IPS DF 6.9 (cell line): ENCODE measurements at regions not wholly inside any gene's neighbourhood (a gene's known extent, or its start where the extent isn't known, plus 50 kb on each side); places are given as distances from the start of the nearest gene placed in this dataset.
"Not testable (repeated sequence)": the region's sequence is repeated elsewhere in the genome, so short reads cannot be mapped to it uniquely, and the experiment has no call there.

ENCODE experiments used
- DNase-seq: peaks from one replicate; pipeline ENCODE4 v3.0.0-alpha.2; 2013; ENCODE audit warnings: low read depth, low spot score
- H3K27ac ChIP-seq: one replicate; pipeline ENCODE4 v1.5.1; 2013; ENCODE audit warnings: low read length, control low read depth
- H3K27me3 ChIP-seq: 2 replicates; pipeline ENCODE4 v1.6.1; 2013; ENCODE audit warnings: mild to moderate bottlenecking, low read length; ENCODE audit not compliant: control insufficient read depth, insufficient read depth
- H3K36me3 ChIP-seq: 2 replicates; pipeline ENCODE4 v1.6.1; 2013; ENCODE audit warnings: low read length; ENCODE audit not compliant: control insufficient read depth, insufficient read depth
- H3K4me1 ChIP-seq: 2 replicates; pipeline ENCODE4 v1.6.1; 2013; ENCODE audit warnings: low read length; ENCODE audit not compliant: control insufficient read depth, insufficient read depth
- H3K4me3 ChIP-seq: 2 replicates; pipeline ENCODE4 v1.5.1; 2013; ENCODE audit warnings: mild to moderate bottlenecking, low read length
- H3K9me3 ChIP-seq: 2 replicates; pipeline ENCODE4 v1.6.1; 2013; ENCODE audit warnings: low read length, inconsistent platforms; ENCODE audit not compliant: control insufficient read depth, insufficient read depth
- WGBS: extraction: QIAGEN DNeasy Blood & Tissue Kit; methylation state at CpG from one replicate; pipeline ENCODE4 v1.1.7; 2013; ENCODE audit warnings: mixed read lengths, missing lambda C conversion rate; ENCODE audit not compliant: insufficient read length, insufficient coverage; 5-methylcytosine and 5-hydroxymethylcytosine counted together

DNA sequence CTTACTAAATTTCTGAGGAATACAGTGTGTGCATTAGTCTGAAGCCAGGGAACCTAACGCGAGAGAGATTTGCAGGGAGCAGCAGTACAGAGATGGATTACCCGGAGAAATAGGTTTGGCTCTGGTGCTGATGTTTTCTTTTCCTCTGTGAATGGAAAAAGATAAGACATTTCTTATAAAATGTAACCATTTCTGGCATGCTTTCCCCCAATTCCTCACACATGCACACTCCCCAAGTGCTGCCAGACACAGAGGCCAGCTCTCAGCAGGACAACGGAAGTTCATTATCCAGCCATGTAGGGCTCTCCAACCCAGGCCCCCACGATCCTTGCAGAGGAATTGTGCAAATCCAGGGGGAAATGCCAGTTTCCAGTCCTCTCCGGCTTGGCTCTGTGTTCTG lies 224.5 kb upstream of the MGAT5 start:
- Histone ChIP-seq H3K27me3 (no peaks in the 10 kb centered on the region), H3K27ac (no peak overlapping the region), H3K4me3 (no peak overlapping the region), H3K36me3 (no peaks in the 10 kb centered on the region), H3K9me3 (no peaks in the 10 kb centered on the region), H3K4me1 (0 out of 2 replicates have a peak, but pooled peaks cover 1% of the 10 kb centered on the region)
- DNase-seq: no peak
- no CpG with 5 or more reads among the region's 6 CpGs for WGBS

DNA sequence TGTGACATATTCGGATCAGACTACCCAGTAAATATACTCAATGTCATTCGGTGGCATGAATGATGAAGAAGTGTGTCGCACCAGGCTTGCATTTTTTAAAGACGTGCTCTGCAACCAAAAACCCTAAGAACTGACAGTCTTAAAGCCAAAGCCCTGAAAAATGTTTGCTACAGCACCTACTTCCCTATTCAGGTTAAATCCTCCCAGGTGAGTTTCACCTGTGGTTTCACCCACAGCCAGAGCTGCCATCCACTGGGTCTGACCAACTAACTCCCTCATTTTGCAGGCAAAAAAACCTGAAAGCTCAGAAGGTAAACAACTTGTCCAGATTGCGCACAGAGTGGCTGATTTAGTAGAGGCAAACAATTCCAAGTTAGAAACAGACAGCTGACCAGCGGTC lies 222.3 kb upstream of the MGAT5 start:
- Histone ChIP-seq H3K9me3 (no peaks in the 10 kb centered on the region), H3K27me3 (no peaks in the 10 kb centered on the region), H3K36me3 (no peaks in the 10 kb centered on the region), H3K27ac (no peak overlapping the region), H3K4me1 (0 out of 2 replicates have a peak, but pooled peaks cover 1% of the 10 kb centered on the region), H3K4me3 (no peak overlapping the region)
- DNase-seq: no peak
- no CpG with 5 or more reads among the region's 6 CpGs for WGBS

DNA sequence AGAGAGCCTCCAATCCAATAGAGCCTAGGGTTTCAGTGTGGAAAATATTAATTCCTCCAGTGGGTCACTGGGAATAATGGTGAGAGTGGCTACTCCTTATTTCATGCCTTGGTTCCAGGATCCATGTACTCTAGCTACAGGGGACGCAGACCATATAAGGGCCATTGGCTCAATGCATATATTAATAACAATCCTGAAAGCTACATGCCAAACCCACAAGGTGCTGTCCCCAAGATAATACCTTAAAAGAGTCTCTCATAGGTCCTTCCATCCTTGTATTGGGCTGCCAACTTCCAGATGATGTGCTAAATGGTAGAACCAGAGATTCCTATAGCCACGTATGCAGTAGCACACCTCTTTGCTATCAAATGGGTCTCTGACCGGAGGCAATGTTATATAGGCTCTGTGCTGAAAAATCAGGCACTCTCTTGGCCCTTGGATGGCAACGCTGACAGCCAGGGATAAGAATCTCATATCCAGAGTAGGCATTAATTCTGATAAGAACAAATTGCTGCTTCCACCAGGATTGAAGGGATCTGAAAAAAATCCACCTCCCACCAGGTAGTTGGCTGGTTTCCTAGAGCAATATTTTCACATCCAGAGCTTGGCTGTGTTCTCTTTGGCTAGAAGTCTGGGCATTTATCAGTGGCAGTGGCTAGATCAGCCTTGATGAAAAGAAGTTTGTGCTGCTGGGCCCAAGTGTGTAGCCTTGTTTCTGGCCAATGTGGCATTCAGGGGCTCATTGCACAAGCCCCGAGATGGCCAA lies 218.1 kb upstream of the MGAT5 start:
- H3K4me1 ChIP-seq: no peaks in the 10 kb centered on the region
- no peak overlapping the region for H3K27ac ChIP-seq
- H3K4me3 ChIP-seq: no peak overlapping the region
- no peaks in the 10 kb centered on the region for H3K9me3 ChIP-seq
- H3K36me3 ChIP-seq: no peaks in the 10 kb centered on the region
- no peaks in the 10 kb centered on the region for H3K27me3 ChIP-seq
- no peak for DNase-seq
- WGBS: no CpG with 5 or more reads among the region's 5 CpGs

DNA sequence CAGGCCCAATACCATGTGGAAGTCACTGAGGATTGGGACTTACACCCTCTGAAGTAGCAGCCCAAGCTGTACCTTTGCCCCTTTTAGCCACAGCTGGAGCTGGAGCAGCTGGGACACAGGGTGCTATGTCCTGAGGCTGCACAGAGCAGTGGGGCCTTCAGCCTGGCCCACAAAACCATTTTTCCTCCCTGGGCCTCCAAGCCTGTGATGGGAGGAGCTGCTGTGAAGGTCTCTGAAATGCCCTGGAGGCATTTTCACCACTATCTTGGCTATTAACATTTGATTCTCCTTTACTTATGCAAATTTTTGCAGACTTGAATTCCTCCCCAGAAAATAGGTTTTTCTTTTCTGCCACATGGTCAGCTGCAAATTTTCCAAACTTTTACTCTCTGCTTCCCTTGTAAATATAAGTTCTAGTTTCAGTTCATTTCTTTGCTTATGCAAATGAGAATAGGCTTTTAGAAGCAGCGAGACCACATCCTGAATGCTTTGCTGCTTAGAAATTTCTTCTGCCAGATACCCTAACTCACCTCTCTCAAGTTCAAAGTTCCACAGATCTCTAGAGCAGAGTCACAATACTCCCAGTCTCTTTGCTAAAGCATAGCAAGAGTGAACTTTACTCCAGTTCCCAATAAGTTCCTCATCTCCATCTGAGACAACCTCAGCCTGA lies 213.8 kb upstream of the MGAT5 start:
- WGBS: no CpG with 5 or more reads among the region's 1 CpG
- Histone ChIP-seq H3K4me3 (no peak overlapping the region), H3K27me3 (no peaks in the 10 kb centered on the region), H3K36me3 (no peaks in the 10 kb centered on the region), H3K4me1 (no peaks in the 10 kb centered on the region), H3K27ac (no peak overlapping the region), H3K9me3 (no peaks in the 10 kb centered on the region; the same call in 1 of the 2 replicates)
- no peak for DNase-seq

DNA sequence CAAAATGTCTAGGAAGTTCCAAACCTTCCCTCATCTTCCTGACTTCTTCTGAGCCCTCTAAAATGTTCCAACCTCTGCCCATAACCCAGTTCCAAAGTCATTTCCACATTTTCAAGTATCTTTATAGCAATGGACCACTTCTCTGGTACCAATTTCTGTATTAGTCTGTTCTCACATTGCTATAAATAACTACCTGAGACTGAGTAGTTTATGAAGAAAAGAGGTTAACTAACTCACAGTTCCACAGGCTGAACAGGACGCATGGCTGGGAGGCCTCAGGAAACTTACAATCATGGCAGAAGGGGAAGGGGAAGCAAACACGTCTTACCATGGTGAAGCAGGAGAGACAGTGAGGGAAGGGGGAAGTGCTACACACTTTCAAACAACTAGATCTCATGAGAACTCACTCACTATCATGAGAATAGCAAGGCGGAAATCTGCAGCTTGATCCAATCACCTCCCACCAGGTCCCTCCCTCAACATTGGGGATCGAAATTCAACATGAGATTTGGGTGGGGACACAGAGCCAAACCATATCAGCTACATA lies 213.2 kb upstream of the MGAT5 start:
- H3K27ac ChIP-seq, DNase-seq, H3K9me3 ChIP-seq, H3K4me1 ChIP-seq, H3K27me3 ChIP-seq, H3K4me3 ChIP-seq, H3K36me3 ChIP-seq: not testable (repeated sequence)
- no CpG with 5 or more reads among the region's 4 CpGs for WGBS

DNA sequence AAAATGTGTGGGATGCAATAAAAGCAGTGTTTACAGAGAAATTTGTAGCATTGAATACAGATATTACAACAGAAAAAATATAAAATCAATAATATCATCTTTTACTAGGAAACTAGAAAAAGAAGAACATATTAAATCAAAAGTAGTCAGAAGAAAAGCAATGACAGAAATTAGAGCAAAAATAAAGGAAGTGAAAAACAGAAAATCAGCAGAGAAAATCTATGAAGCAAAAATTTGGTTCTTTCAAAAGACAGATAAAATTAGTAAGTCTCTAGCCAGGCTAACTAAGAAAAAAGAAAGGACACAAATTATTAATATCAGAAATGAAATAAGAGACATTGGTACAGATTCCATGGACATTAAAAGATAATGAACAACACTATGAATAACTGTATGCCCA lies 212.0 kb upstream of the MGAT5 start:
- Histone ChIP-seq H3K4me3 (no peak overlapping the region), H3K36me3 (no peaks in the 10 kb centered on the region), H3K27ac (no peak overlapping the region), H3K9me3 (no peaks in the 10 kb centered on the region; the same call in 1 of the 2 replicates), H3K4me1 (no peaks in the 10 kb centered on the region), H3K27me3 (no peaks in the 10 kb centered on the region)
- no peak for DNase-seq

DNA sequence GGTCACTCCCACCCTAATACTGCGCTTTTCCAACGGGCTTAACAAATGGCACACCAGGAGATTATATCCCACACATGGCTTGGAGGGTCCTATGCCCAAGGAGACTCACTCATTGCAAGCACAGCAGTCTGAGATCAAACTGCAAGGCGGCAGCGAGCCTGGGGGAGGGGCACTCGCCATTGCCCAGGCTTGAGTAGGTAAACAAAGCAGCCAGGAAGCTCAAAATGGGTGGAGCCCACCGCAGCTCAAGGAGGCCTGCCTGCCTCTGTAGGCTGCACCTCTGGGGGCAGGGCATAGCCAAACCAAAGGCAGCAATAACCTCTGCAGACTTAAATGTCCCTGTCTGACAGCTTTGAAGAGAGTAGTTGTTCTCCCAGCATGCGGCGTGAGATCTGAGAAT lies 210.8 kb upstream of the MGAT5 start:
- H3K4me1 ChIP-seq, H3K27me3 ChIP-seq, DNase-seq, H3K27ac ChIP-seq, H3K36me3 ChIP-seq, H3K4me3 ChIP-seq, H3K9me3 ChIP-seq: not testable (repeated sequence)
- no CpG with 5 or more reads among the region's 8 CpGs for WGBS

DNA sequence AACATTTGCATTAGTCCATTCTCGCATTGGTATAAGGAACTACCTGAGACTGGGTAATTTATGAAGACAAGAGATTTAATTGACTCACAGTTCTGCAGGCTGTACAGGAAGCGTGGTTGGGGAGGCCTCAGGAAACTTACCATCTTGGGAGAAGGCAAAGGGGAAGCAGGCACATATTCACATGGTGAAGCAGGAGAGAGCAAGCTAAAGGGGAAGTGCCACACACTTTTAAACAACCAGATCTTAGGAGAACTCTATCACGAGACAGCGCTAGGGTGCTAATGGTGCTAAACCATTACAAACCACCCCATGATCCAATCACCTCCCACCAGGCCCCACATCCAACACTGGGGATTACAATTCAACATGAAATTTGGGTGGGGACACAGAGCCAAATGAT lies 201.7 kb upstream of the MGAT5 start:
- Histone ChIP-seq H3K27ac (no peak overlapping the region), H3K27me3 (no peaks in the 10 kb centered on the region), H3K4me1 (no peaks in the 10 kb centered on the region), H3K9me3 (no peaks in the 10 kb centered on the region), H3K4me3 (no peak overlapping the region), H3K36me3 (no peaks in the 10 kb centered on the region)
- no CpG with 5 or more reads among the region's 4 CpGs for WGBS
- no peak for DNase-seq

DNA sequence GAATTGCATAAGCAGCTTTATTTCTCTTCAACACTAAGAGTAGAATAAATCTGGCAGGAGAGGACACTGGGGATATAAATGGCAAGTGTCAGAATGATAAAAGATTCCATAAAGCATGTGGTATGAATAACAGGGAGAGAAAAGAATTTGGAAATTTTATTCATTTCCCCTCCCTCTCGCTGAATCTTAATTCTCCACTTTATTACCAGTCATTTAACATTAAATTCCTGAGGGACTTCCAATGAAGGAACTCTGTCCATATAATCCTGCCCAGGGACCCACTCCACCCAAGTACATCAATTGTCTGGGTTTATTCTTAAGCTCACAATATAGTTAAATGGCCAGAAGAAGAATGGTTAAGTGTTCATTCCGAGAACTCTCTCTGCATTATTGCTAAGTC lies 197.7 kb upstream of the MGAT5 start:
- no peak overlapping the region for H3K4me3 ChIP-seq
- no peaks in the 10 kb centered on the region for H3K4me1 ChIP-seq
- no peaks in the 10 kb centered on the region for H3K27me3 ChIP-seq
- no peak for DNase-seq
- no CpG with 5 or more reads among the region's 2 CpGs for WGBS
- no peaks in the 10 kb centered on the region for H3K9me3 ChIP-seq
- H3K27ac ChIP-seq: no peak overlapping the region
- no peaks in the 10 kb centered on the region for H3K36me3 ChIP-seq

DNA sequence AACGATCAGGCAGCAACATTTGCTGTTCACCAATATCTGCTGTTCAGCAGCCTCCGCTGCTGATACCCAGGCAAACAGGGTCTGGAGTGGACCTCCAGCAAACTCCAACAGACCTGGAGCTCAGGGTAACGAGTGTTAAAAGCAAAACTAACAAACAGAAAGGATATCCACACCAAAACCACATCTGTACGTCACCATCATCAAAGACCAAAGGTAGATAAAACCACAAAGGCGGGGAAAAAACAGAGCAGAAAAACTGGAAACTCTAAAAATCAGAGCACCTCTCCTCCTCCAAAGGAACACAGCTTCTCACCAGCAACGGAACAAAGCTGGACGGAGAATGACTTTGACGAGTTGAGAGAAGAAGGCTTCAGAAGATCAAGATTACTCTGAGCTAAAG lies 192.8 kb upstream of the MGAT5 start:
- H3K36me3 ChIP-seq, H3K4me3 ChIP-seq, H3K27ac ChIP-seq, H3K27me3 ChIP-seq, DNase-seq, H3K4me1 ChIP-seq, H3K9me3 ChIP-seq: not testable (repeated sequence)
- no CpG with 5 or more reads among the region's 8 CpGs for WGBS

DNA sequence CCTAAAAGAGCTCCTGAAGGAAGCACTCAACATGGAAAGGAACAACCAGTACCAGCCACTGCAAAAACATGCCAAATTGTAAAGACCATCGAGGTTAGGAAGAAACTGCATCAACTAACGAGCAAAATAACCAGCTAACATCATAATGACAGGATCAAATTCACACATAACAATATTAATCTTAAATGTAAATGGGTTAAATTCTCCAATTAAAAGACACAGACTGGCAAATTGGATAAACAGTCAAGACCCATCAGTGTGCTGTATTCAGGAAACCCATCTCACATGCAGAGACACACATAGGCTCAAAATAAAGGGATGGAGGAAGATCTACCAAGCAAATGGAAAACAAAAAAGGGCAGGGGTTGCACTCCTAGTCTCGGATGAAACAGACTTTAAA lies 191.6 kb upstream of the MGAT5 start:
- no CpG with 5 or more reads among the region's 3 CpGs for WGBS
- DNase-seq, H3K9me3 ChIP-seq, H3K27me3 ChIP-seq, H3K4me1 ChIP-seq, H3K4me3 ChIP-seq, H3K27ac ChIP-seq, H3K36me3 ChIP-seq: not testable (repeated sequence)
